HepG2 (cell line): ENCODE measurements at regions not wholly inside any gene's neighbourhood (a gene's known extent, or its start where the extent isn't known, plus 50 kb on each side); places are given as distances from the start of the nearest gene placed in this dataset.

Source experiments
- ATAC-seq: fragments of 200-7000 bp; cut with Tn5 transposase; 3 replicates; pipeline ENCODE4 v1.9.1; 2020; ENCODE audit warnings: mild to moderate bottlenecking, moderate library complexity
- BruUV-seq: library from RNA; stranded (reverse); fragments of 400-500 nt; replicated peaks from 2 replicates; lab custom pipeline; 2021; lab: Mats Ljungman, UMichigan
- CTCF ChIA-PET: fragments of 300-600 bp; formaldehyde crosslinking; extraction: SDS; loops from one replicate; lab custom pipeline; 2021; ENCODE audit warnings: low total read pairs, inconsistent platforms, low intra/inter-chr PET ratio; lab: Yijun Ruan, JAX
- POLR2A ChIA-PET: fragments of 350-600 bp; sonication (Branson Sonifier 250); formaldehyde crosslinking; loops from one replicate; lab custom pipeline; 2020; ENCODE audit warnings: antibody characterized with exemption, inconsistent platforms; lab: Yijun Ruan, JAX
- DNase-seq: peaks from one replicate; pipeline ENCODE4 v3.0.0-alpha.2; 2015; ENCODE audit warnings: low spot score
- FAIRE-seq: peaks from 3 replicates; lab custom pipeline; 2011; peaks lifted over from hg19 to GRCh38; lab: Jason Lieb, UNC
- H2AFZ ChIP-seq: one replicate; pipeline ENCODE4 v1.6.1; 2011; ENCODE audit warnings: low read length, inconsistent platforms
- H3K27ac ChIP-seq: fragments of 300-600 bp; 3 replicates; pipeline ENCODE4 v1.8.0; 2011; ENCODE audit warnings: mixed run types, mild to moderate bottlenecking, mixed read lengths, low read length, inconsistent platforms; ENCODE audit not compliant: insufficient read depth; ENCODE audit errors: extremely low read length
- H3K27me3 ChIP-seq, 2 experiments: fragments of 200-600 bp in 1 of 2; 2 replicates in 1 of 2; 3 replicates in 1 of 2; pipeline versions ENCODE4 v1.6.0 to v1.8.0; 2011; ENCODE audit warnings: low read length in 2 of 2, mild to moderate bottlenecking in 2 of 2, moderate library complexity in 2 of 2, inconsistent platforms in 1 of 2; ENCODE audit not compliant: insufficient read depth in 2 of 2, control insufficient read depth in 1 of 2
- H3K36me3 ChIP-seq, 2 experiments: fragments of 200-600 bp in 1 of 2; replicated peaks in 1 of 2; 2 replicates in 1 of 2; 3 replicates in 1 of 2; pipeline versions ENCODE4 v1.5.1 to v1.8.0; 2011; ENCODE audit warnings: low read length in 2 of 2, inconsistent platforms in 1 of 2; ENCODE audit not compliant: insufficient read depth in 2 of 2, control insufficient read depth in 1 of 2
- H3K4me1 ChIP-seq: 2 replicates; pipeline ENCODE4 v1.5.1; 2012; ENCODE audit warnings: low read length, inconsistent platforms; ENCODE audit not compliant: insufficient read depth
- H3K4me2 ChIP-seq: 2 replicates; pipeline ENCODE4 v1.6.0; 2011; ENCODE audit warnings: low read depth, low read length, inconsistent platforms
- H3K4me3 ChIP-seq, 3 experiments: fragments of 200-600 bp in 1 of 3; sonication (generic), shearing (Covaris generic) in 1 of 3; replicated peaks in 1 of 3; 2 replicates each; pipeline ENCODE4 v1.5.1; 2011 to 2016; ENCODE audit warnings: low read length in 3 of 3, inconsistent platforms in 2 of 3, low read depth in 2 of 3, mild to moderate bottlenecking in 2 of 3, control low read depth in 1 of 3, mixed read lengths in 1 of 3; ENCODE audit not compliant: insufficient read depth in 1 of 3
- H3K79me2 ChIP-seq: one replicate; pipeline ENCODE4 v1.6.1; 2011; ENCODE audit warnings: low read length, inconsistent platforms; ENCODE audit not compliant: insufficient read depth
- H3K9ac ChIP-seq: 2 replicates; pipeline ENCODE4 v1.6.0; 2011; ENCODE audit warnings: mild to moderate bottlenecking, low read depth, low read length, inconsistent platforms; ENCODE audit not compliant: insufficient read depth
- H3K9me3 ChIP-seq: 2 replicates; pipeline ENCODE4 v1.5.1; 2012; ENCODE audit warnings: mild to moderate bottlenecking, low read length
- H4K20me1 ChIP-seq: 2 replicates; pipeline ENCODE4 v1.6.0; 2011; ENCODE audit warnings: inconsistent platforms, mild to moderate bottlenecking, low read length, moderate library complexity; ENCODE audit not compliant: insufficient read depth
- CBX2 ChIP-seq, 2 experiments: fragments of 200-600 bp in 1 of 2; sonication (generic); formaldehyde crosslinking in 1 of 2; IDR thresholded peaks; 2 replicates each; pipeline versions ENCODE4 v1.7.0 to v1.8.1; 2018 to 2022; ENCODE audit warnings: low read depth in 2 of 2, low read length in 1 of 2, mild to moderate bottlenecking in 1 of 2, missing genetic modification reagents in 1 of 2
- FOXP1 ChIP-seq, 2 experiments: fragments of 450-650 bp in 1 of 2; IDR thresholded peaks; 2 replicates each; pipeline ENCODE4 v1.6.1; 2017 to 2018; ENCODE audit warnings: antibody characterized with exemption in 1 of 2
- HNF4G ChIP-seq, 2 experiments: sonication (generic) in 1 of 2; formaldehyde crosslinking in 1 of 2; IDR thresholded peaks; 2 replicates each; pipeline versions ENCODE4 v1.4.0 to v1.6.1; 2011 to 2020; ENCODE audit warnings: borderline replicate concordance in 2 of 2, low read depth in 2 of 2, mild to moderate bottlenecking in 2 of 2, low read length in 1 of 2, missing genetic modification reagents in 1 of 2, moderate library complexity in 1 of 2
- HOXA9 ChIP-seq: sonication (generic); formaldehyde crosslinking; IDR thresholded peaks from 2 replicates; pipeline ENCODE4 v1.8.1; 2022; ENCODE audit warnings: missing genetic modification reagents, mild to moderate bottlenecking, moderate library complexity, borderline replicate concordance
- MATR3 ChIP-seq: sonication (generic); formaldehyde crosslinking; IDR thresholded peaks from 2 replicates; pipeline ENCODE4 v1.4.0; 2020; ENCODE audit warnings: missing genetic modification reagents
- MXD4 ChIP-seq: IDR thresholded peaks from 2 replicates; pipeline ENCODE4 v1.6.1; 2016; ENCODE audit warnings: mild to moderate bottlenecking, missing biosample characterization, missing genetic modification reagents
- NFATC3 ChIP-seq: sonication (generic); formaldehyde crosslinking; IDR thresholded peaks from 2 replicates; pipeline ENCODE4 v1.5.1; 2020; ENCODE audit warnings: mild to moderate bottlenecking, missing genetic modification reagents
- RBAK ChIP-seq: sonication (generic); formaldehyde crosslinking; IDR thresholded peaks from 2 replicates; pipeline ENCODE4 v1.5.1; 2020; ENCODE audit warnings: mild to moderate bottlenecking, missing genetic modification reagents
- ZFP41 ChIP-seq: sonication (generic); formaldehyde crosslinking; IDR thresholded peaks from 2 replicates; pipeline ENCODE4 v1.4.0; 2020; ENCODE audit warnings: mild to moderate bottlenecking, missing genetic modification reagents, borderline replicate concordance
- ZNF205 ChIP-seq: IDR thresholded peaks from 2 replicates; pipeline ENCODE4 v1.6.1; 2018; ENCODE audit warnings: missing biosample characterization, missing genetic modification reagents
- ZNF282 ChIP-seq: fragments of 450-650 bp; IDR thresholded peaks from 2 replicates; pipeline ENCODE4 v1.6.1; 2018; ENCODE audit not compliant: partially characterized antibody
- WGBS: methylation state at CpG from one replicate; pipeline ENCODE4 v1.1.6; 2017; ENCODE audit warnings: low lambda C conversion rate; 5-methylcytosine and 5-hydroxymethylcytosine counted together
- in situ Hi-C: cut with HindIII; loops from 2 replicates; pipeline ENCODE4 v1.10.0; 2017; ENCODE audit warnings: low pct_unique_long_range_greater_than_20kb; ENCODE audit not compliant: extremely low pct_ligation_motif_present
- intact Hi-C: fragments of 100-400 bp; cut with micrococcal nuclease; formaldehyde crosslinking; loops from one replicate; pipeline ENCODE4 v1.10.0; 2022; ENCODE audit not compliant: unreplicated experiment
- TF ChIP-seq, protein P1 (sequence below): sonication (generic); formaldehyde crosslinking; IDR thresholded peaks from 2 replicates; pipeline ENCODE4 v1.4.0; 2020; ENCODE audit warnings: missing genetic modification reagents, borderline replicate concordance
- TF ChIP-seq, protein P2 (sequence below): sonication (generic); formaldehyde crosslinking; IDR thresholded peaks from 2 replicates; pipeline ENCODE4 v1.5.0; 2020; ENCODE audit warnings: missing genetic modification reagents
- TF ChIP-seq, protein P3 (sequence below), 2 experiments: sonication (generic) in 1 of 2; formaldehyde crosslinking in 1 of 2; IDR thresholded peaks; 2 replicates each; pipeline versions ENCODE4 v1.4.0 to v1.6.1; 2016 to 2020; ENCODE audit warnings: borderline replicate concordance in 1 of 2, low read depth in 1 of 2, mild to moderate bottlenecking in 1 of 2, missing genetic modification reagents in 1 of 2

DNA sequence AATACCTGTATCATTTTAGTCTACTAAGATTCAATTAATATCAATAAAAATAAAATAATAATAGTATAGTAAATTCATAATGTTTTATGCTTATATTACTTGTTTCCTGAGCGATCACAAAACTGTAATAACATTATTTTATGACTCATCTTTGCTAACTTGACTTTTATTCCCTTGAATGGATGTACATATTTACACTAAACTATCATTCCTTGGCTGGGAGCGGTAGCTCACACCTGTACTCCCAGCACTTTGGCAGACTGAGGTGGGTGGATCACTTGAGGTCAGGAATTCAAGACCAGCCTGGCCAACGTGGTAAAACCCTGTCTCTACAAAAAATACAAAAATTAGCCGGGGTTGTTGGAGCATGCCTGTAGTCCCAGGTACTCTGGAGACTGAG, 104.0 kb upstream of the SLC34A2 start:
- intact Hi-C loops: no loop called here
- ATAC-seq (no peak), FAIRE-seq (no peak)

More for the DNA sequence above, 104.0 kb upstream of the SLC34A2 start:
- ChIA-PET POLR2A (no interaction called here), CTCF (no interaction called here)
- Histone ChIP-seq H3K27me3 (no peaks in the 10 kb centered on the region), H3K36me3 (no peaks in the 10 kb centered on the region), H3K4me2 (no peak overlapping the region), H4K20me1 (no peaks in the 10 kb centered on the region), H2AFZ (no peak overlapping the region), H3K4me1 (no peaks in the 10 kb centered on the region), H3K9me3 (no peaks in the 10 kb centered on the region), H3K9ac (no peak overlapping the region), H3K27ac (no peak overlapping the region), H3K79me2 (no peaks in the 10 kb centered on the region), H3K4me3 (no peak overlapping the region)
- in situ Hi-C loops: no loop called here
- under 1% methylated on average over 4 of the region's 4 CpGs for WGBS
- DNase-seq: no peak
- TF ChIP-seq HNF4G (IDR thresholded peaks at IDR 0.05; ENCODE audit: borderline replicate concordance, low read depth, low read length): no peak
- TF ChIP-seq HNF4G (CRISPR knock-in tag; IDR thresholded peaks at IDR 0.05; ENCODE audit: borderline replicate concordance, low read depth): no peak
- no peak for TF ChIP-seq HOXA9 (CRISPR knock-in tag)
- no peak for TF ChIP-seq MXD4 (CRISPR knock-in tag)
- no peak for TF ChIP-seq ZFP41
- TF ChIP-seq, protein P1, sequence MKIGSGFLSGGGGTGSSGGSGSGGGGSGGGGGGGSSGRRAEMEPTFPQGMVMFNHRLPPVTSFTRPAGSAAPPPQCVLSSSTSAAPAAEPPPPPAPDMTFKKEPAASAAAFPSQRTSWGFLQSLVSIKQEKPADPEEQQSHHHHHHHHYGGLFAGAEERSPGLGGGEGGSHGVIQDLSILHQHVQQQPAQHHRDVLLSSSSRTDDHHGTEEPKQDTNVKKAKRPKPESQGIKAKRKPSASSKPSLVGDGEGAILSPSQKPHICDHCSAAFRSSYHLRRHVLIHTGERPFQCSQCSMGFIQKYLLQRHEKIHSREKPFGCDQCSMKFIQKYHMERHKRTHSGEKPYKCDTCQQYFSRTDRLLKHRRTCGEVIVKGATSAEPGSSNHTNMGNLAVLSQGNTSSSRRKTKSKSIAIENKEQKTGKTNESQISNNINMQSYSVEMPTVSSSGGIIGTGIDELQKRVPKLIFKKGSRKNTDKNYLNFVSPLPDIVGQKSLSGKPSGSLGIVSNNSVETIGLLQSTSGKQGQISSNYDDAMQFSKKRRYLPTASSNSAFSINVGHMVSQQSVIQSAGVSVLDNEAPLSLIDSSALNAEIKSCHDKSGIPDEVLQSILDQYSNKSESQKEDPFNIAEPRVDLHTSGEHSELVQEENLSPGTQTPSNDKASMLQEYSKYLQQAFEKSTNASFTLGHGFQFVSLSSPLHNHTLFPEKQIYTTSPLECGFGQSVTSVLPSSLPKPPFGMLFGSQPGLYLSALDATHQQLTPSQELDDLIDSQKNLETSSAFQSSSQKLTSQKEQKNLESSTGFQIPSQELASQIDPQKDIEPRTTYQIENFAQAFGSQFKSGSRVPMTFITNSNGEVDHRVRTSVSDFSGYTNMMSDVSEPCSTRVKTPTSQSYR: no peak
- TF ChIP-seq FOXP1 (IDR thresholded peaks at IDR 0.05): no peak
- no peak for TF ChIP-seq FOXP1 (CRISPR knock-in tag; IDR thresholded peaks at IDR 0.05)
- no peak for TF ChIP-seq MATR3 (CRISPR knock-in tag)
- TF ChIP-seq ZNF205 (CRISPR knock-in tag): no peak
- no peak for TF ChIP-seq ZNF282
- TF ChIP-seq CBX2 (IDR thresholded peaks at IDR 0.05; ENCODE audit: low read depth, low read length): no peak
- TF ChIP-seq CBX2 (CRISPR knock-in tag; IDR thresholded peaks at IDR 0.05; ENCODE audit: low read depth): no peak
- TF ChIP-seq, protein P2, sequence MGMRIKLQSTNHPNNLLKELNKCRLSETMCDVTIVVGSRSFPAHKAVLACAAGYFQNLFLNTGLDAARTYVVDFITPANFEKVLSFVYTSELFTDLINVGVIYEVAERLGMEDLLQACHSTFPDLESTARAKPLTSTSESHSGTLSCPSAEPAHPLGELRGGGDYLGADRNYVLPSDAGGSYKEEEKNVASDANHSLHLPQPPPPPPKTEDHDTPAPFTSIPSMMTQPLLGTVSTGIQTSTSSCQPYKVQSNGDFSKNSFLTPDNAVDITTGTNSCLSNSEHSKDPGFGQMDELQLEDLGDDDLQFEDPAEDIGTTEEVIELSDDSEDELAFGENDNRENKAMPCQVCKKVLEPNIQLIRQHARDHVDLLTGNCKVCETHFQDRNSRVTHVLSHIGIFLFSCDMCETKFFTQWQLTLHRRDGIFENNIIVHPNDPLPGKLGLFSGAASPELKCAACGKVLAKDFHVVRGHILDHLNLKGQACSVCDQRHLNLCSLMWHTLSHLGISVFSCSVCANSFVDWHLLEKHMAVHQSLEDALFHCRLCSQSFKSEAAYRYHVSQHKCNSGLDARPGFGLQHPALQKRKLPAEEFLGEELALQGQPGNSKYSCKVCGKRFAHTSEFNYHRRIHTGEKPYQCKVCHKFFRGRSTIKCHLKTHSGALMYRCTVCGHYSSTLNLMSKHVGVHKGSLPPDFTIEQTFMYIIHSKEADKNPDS (CRISPR knock-in tag): no peak
- TF ChIP-seq NFATC3: no peak
- TF ChIP-seq RBAK (CRISPR knock-in tag): no peak
- TF ChIP-seq, protein P3, sequence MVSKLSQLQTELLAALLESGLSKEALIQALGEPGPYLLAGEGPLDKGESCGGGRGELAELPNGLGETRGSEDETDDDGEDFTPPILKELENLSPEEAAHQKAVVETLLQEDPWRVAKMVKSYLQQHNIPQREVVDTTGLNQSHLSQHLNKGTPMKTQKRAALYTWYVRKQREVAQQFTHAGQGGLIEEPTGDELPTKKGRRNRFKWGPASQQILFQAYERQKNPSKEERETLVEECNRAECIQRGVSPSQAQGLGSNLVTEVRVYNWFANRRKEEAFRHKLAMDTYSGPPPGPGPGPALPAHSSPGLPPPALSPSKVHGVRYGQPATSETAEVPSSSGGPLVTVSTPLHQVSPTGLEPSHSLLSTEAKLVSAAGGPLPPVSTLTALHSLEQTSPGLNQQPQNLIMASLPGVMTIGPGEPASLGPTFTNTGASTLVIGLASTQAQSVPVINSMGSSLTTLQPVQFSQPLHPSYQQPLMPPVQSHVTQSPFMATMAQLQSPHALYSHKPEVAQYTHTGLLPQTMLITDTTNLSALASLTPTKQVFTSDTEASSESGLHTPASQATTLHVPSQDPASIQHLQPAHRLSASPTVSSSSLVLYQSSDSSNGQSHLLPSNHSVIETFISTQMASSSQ (IDR thresholded peaks at IDR 0.05; ENCODE audit: low read depth): no peak
- TF ChIP-seq, protein P3 (CRISPR knock-in tag; IDR thresholded peaks at IDR 0.05; ENCODE audit: borderline replicate concordance): no peak
- BruUV-seq: no TSS peak
